ENCODE measurements at regions not wholly inside any gene's neighbourhood (a gene's known extent, or its start where the extent isn't known, plus 50 kb on each side); places are given as distances from the start of the nearest gene placed in this dataset.

GRCh38 chr3:851098-851790 lies 241.6 kb upstream of the CNTN6 start:
- TF ChIP-seq CTCF (IDR thresholded peaks at IDR 0.05; ENCODE audit: control extremely low read depth, extremely low read depth, low read depth, missing control alignments) = no peak
- DNase-seq (ENCODE audit: extremely low spot score) = peak; percentile 15
- ChIA-PET POLR2A (no interaction called here), CTCF (interaction anchor here (0.9 to 2.8 kb wide), 8 partner anchors 8 to 437 kb away, joined by 3 to 8 read pairs (median 3); no protein-coding TSS in a partner anchor)

GRCh38 chr3:852033-852432 lies 240.8 kb upstream of the CNTN6 start:
- peak; percentile 5 for DNase-seq (ENCODE audit: extremely low spot score)
- POLR2A ChIA-PET = no interaction called here
- CTCF ChIA-PET = interaction anchor here (0.9 to 2.8 kb wide), 8 partner anchors 8 to 437 kb away, joined by 3 to 8 read pairs (median 3); no protein-coding TSS in a partner anchor
- TF ChIP-seq CTCF (IDR thresholded peaks at IDR 0.05; ENCODE audit: control extremely low read depth, extremely low read depth, low read depth, missing control alignments) = peak; percentile 22

- no peak for TF ChIP-seq CTCF (IDR thresholded peaks at IDR 0.05; ENCODE audit: control extremely low read depth, extremely low read depth, low read depth, missing control alignments)
- ChIA-PET CTCF (no interaction called here), POLR2A (no interaction called here)
- DNase-seq (ENCODE audit: extremely low spot score) = no peak
Observed at GRCh38 chr3:853489-853888, 239.3 kb upstream of the CNTN6 start.

- no peak for TF ChIP-seq CTCF (IDR thresholded peaks at IDR 0.05; ENCODE audit: control extremely low read depth, extremely low read depth, low read depth, missing control alignments)
- ChIA-PET POLR2A (interaction anchor here (0.6 kb wide), 1 partner anchor 320 kb away, joined by 3 read pairs; no protein-coding TSS in a partner anchor), CTCF (interaction anchor here (0.6 to 1.5 kb wide), 3 partner anchors 21 to 391 kb away, joined by 3 to 7 read pairs (median 3); no protein-coding TSS in a partner anchor)
- DNase-seq (ENCODE audit: extremely low spot score) = no peak
Observed at GRCh38 chr3:859135-859534, 233.7 kb upstream of the CNTN6 start.

- no peak for DNase-seq (ENCODE audit: extremely low spot score)
- TF ChIP-seq CTCF (IDR thresholded peaks at IDR 0.05; ENCODE audit: control extremely low read depth, extremely low read depth, low read depth, missing control alignments) = no peak
- CTCF ChIA-PET = no interaction called here
- POLR2A ChIA-PET = no interaction called here
Observed at GRCh38 chr3:861721-862120, 231.1 kb upstream of the CNTN6 start.

GRCh38 chr3:869269-869668 lies 223.6 kb upstream of the CNTN6 start:
- TF ChIP-seq CTCF (IDR thresholded peaks at IDR 0.05; ENCODE audit: control extremely low read depth, extremely low read depth, low read depth, missing control alignments) = no peak
- CTCF ChIA-PET = no interaction called here
- POLR2A ChIA-PET = no interaction called here
- no peak for DNase-seq (ENCODE audit: extremely low spot score)

Data from GM10248 (cell line).